HFF-Myc (cell line): ENCODE measurements at regions not wholly inside any gene's neighbourhood (a gene's known extent, or its start where the extent isn't known, plus 50 kb on each side); places are given as distances from the start of the nearest gene placed in this dataset.

ENCODE experiments used
- DNase-seq: peaks from one replicate; pipeline ENCODE4 v3.0.0-alpha.2; 2011; ENCODE audit warnings: low read depth; ENCODE audit errors: extremely low read depth
- H3K4me3 ChIP-seq: replicated peaks from 2 replicates; pipeline ENCODE4 v1.5.1; 2011; ENCODE audit warnings: low read depth, mild to moderate bottlenecking, control low read depth, low read length
- CTCF ChIP-seq: IDR thresholded peaks from 2 replicates; pipeline ENCODE4 v1.5.1; 2012; ENCODE audit warnings: mild to moderate bottlenecking, low read depth, low read length, control low read depth; ENCODE audit errors: missing control alignments

- no peak for DNase-seq
- no peak for TF ChIP-seq CTCF
- no peak overlapping the region for H3K4me3 ChIP-seq
These were observed 52.1 kb downstream of the CARTPT start for GRCh38 chr5:71771191-71771590.

- DNase-seq: no peak
- peak; percentile 26 for TF ChIP-seq CTCF
- no peak overlapping the region for H3K4me3 ChIP-seq
These were observed 59.7 kb downstream of the CARTPT start for GRCh38 chr5:71778678-71779276.

- TF ChIP-seq CTCF: no peak
- H3K4me3 ChIP-seq: no peak overlapping the region
- no peak for DNase-seq
These were observed 61.5 kb downstream of the CARTPT start for GRCh38 chr5:71780597-71780996.

GRCh38 chr5:71782393-71782770, 63.3 kb downstream of the CARTPT start:
- no peak for DNase-seq
- H3K4me3 ChIP-seq: no peak overlapping the region
- no peak for TF ChIP-seq CTCF

GRCh38 chr5:71782771-71783770, 64.0 kb downstream of the CARTPT start:
- TF ChIP-seq CTCF: peak; percentile 83

GRCh38 chr5:71783891-71784290, 64.8 kb downstream of the CARTPT start:
- H3K4me3 ChIP-seq: no peak overlapping the region
- DNase-seq: no peak

More at GRCh38 chr5:71782771-71783770, 64.0 kb downstream of the CARTPT start:
- H3K4me3 ChIP-seq: no peak overlapping the region
- peak; percentile 29 for DNase-seq

More at GRCh38 chr5:71783891-71784290, 64.8 kb downstream of the CARTPT start:
- TF ChIP-seq CTCF: no peak
